ENCODE measurements at regions not wholly inside any gene's neighbourhood (a gene's known extent, or its start where the extent isn't known, plus 50 kb on each side); places are given as distances from the start of the nearest gene placed in this dataset.

- no peak for DNase-seq (ENCODE audit: low spot score)
These were observed 76.8 kb upstream of the EPC2 start for GRCh38 chr2:148567716-148568115.

GRCh38 chr2:148568597-148568996, 76.0 kb upstream of the EPC2 start:
- DNase-seq (ENCODE audit: low spot score), result peak; percentile 18

- no peak for DNase-seq (ENCODE audit: low spot score)
These were observed 75.3 kb upstream of the EPC2 start for GRCh38 chr2:148569221-148569620.

GRCh38 chr2:148570989-148571388, 73.6 kb upstream of the EPC2 start:
- no peak for DNase-seq (ENCODE audit: low spot score)

GRCh38 chr2:148577845-148578492, 66.6 kb upstream of the EPC2 start:
- no peak for DNase-seq (ENCODE audit: low spot score)

GRCh38 chr2:148578493-148578884, 66.1 kb upstream of the EPC2 start:
- DNase-seq (ENCODE audit: low spot score), result no peak

GRCh38 chr2:148582679-148583511, 61.7 kb upstream of the EPC2 start:
- no peak for DNase-seq (ENCODE audit: low spot score)

- DNase-seq (ENCODE audit: low spot score), result no peak
These were observed 58.9 kb upstream of the EPC2 start for GRCh38 chr2:148585696-148586095.

- DNase-seq (ENCODE audit: low spot score), result no peak
These were observed 57.9 kb upstream of the EPC2 start for GRCh38 chr2:148586522-148587128.

- no peak for DNase-seq (ENCODE audit: low spot score)
These were observed 53.9 kb upstream of the EPC2 start for GRCh38 chr2:148590612-148591011.

- DNase-seq (ENCODE audit: low spot score), result no peak
These were observed 51.8 kb upstream of the EPC2 start for GRCh38 chr2:148592791-148593190.

- DNase-seq (ENCODE audit: low spot score), result no peak
These were observed 51.1 kb upstream of the EPC2 start for GRCh38 chr2:148593421-148593820.

GRCh38 chr2:148594216-148594615, 50.3 kb upstream of the EPC2 start:
- no peak for DNase-seq (ENCODE audit: low spot score)

All from CD4-positive, alpha-beta T cell treated with Interleukin-15 for 4 hours (primary cell).